ENCODE measurements at regions not wholly inside any gene's neighbourhood (a gene's known extent, or its start where the extent isn't known, plus 50 kb on each side); places are given as distances from the start of the nearest gene placed in this dataset.
"Not testable (repeated sequence)": the region's sequence is repeated elsewhere in the genome, so short reads cannot be mapped to it uniquely, and the experiment has no call there.

DNA sequence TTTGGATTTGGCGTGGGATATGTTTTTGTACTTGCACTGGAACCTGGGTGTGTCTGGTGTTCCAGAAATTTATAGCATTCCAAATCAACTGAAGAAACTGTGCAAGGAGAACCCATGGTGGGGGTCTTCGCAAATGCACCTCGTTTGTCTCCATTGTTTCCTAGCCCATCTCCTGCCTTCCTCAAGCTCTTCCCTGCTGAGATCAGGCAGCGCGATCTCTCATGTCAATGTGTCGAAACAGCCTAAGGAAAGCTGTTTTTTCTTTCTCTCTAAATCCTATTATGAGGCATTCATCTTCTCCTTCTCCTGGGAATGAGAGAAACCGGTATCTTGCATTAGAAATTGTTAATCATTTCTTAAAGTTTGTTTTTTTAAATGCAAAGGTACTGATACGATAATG, 131.0 kb downstream of the KLF5 start:
- no peak for DNase-seq

DNA sequence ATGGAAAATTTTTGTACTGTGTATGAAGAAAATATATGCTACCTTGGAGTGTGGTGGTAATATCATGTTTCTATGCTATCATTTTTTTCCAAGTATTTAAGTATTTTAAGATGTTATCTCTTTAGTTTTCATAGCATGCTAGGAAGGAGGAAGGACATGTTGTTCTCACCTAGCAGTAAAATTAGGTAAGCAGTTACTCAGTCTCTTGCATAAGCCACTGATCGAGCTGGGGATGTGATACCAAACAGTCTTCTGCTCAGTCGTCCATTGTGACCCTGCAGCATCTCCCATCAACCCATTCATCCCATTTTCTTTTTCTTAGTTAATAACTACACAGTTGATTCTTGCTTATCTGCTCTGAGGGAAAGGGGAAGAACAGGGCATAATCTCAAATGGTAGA, 130.6 kb downstream of the KLF5 start:
- DNase-seq = no peak

DNA sequence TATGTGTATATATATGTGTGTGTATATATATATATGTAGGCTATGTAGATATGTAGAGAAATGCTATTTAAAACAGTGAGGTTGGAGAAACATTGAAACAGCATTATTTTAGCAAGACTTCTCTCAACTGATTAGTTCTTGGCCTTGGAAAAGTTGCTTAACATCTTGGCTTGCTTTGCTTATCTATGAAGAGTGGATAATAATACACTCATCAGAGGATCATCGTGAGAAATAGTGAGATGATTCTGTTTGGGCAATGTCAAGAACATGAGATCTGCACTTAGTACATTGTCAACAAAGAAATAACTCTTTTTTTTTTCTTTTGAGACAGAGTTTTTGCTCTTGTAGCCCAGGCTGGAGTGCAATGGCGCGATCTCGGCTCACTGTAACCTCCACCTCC, 128.3 kb downstream of the KLF5 start:
- no peak for DNase-seq

DNA sequence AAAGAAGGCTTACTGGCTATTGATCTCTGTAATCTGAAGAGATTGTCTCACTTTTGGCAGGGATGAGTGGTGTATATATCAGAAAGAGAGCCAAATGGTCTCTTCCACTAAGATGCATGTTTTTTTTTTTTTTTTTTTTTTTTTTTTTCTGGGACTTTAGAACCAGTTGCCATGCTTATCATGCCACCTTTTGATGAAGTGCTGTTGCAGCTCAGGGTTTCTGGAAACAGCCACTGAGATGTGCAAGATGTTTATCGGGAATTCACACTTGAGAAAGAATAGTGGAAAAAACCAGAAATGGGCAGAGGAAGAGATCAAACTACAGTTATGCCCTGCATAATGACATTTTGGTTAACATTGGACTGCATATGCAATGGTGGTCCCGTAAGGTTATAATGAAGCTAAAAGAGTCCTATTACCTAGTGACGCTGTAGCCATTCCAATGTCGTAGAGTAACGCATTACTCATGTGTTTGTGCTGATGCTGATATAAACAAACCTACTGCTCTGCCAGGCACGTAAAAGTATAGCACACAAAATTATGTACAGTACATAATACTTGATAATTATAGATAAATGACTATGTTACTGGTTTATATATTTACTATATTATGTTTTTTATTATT, 121.0 kb downstream of the KLF5 start:
- DNase-seq = no peak

DNA sequence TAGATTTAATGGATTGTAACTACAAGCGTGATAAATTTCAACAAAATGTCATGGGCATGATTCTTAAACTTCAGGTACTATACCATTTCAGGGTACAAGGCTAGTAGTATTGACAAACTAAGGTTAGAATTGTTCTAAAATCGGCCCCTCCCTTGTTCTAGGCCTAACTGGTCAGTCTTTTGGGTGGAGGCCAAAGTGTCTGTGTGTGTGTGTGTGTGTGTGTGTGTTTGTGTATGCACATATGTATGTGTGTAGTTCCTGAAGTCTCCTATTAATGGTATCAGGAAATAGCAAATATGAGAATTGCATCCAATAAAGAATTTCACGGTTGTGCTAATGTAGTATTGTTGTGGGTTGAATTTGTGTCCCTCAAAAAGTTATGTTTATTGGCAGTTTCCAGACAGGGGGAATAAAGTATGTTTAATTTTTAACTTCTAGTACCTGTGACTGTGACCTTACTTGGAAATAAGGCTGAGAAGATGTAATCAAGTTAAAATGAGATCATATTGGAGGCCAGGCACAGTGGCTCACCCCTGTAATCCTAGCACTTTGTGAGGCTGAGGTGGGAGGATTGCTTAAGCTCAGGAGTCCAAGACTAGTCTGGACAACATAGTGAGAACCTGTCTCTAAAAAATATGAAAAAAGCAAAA, 119.2 kb downstream of the KLF5 start:
- no peak for DNase-seq

DNA sequence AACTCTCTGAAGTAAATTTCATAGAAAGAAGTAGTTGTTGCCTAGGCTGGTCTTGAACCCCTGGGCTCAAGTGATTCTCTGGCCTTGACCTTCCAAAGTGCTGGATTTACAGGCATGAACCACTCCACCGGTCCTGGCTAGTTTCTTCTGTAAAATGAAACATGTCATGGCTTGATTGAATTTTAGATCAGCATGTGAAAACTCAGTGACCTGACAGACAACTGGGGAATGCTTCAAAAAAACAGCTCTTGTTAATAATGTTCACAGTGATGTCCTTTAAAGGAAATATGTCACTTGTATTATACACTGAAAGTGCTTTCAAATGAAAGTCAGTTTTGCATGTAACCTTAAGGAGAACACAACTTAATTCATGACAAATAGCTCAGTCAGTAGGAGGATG, 118.2 kb downstream of the KLF5 start:
- no peak for DNase-seq

DNA sequence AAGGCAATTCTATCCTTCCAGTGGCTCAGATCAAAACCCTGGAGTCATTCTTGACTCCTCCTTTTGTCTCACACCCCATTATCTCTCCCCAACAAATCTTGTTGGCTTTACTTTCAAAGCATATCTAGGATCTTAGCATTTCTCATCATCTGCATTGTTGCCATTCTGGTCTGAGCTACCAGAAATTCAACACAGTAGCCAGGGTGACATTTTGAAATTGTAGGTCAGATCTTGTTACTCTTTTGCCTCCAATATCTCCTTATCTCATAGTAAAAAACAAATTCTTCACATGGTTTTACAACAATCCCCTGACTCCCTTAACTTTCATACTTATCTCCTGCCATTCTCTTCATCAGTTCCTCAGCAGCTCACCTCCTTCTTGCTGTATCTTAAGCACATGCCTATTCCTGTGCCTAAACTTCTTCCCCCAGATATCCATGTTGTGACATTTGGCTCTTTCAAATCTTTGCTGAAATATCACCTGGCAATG, 115.8 kb downstream of the KLF5 start:
- no peak for DNase-seq

DNA sequence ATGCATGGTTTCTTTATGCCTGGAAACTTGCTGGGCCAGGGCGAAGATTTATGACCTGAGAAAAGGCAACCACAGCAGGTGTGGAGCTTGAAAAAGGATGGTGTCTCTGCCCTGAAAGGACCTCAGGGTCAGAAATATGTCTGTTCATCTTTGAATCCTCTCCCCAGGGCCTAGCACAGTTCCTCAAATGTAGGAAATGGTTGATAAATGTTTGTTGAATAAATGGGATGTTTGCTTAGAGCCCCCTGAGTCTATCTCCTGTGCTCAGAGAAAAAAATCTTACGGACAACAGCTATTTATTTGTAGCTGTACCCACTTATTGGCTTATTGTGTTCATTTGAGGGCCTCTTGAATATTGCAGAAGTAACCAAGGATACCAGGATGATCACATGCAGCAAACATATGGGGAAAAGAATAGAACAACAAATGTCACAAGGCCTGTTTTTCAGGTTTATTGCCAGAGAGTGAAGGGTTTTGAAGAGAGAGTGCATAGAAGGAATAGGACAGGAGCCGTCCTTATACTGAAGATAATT, 114.5 kb downstream of the KLF5 start:
- DNase-seq = peak; percentile 41

DNA sequence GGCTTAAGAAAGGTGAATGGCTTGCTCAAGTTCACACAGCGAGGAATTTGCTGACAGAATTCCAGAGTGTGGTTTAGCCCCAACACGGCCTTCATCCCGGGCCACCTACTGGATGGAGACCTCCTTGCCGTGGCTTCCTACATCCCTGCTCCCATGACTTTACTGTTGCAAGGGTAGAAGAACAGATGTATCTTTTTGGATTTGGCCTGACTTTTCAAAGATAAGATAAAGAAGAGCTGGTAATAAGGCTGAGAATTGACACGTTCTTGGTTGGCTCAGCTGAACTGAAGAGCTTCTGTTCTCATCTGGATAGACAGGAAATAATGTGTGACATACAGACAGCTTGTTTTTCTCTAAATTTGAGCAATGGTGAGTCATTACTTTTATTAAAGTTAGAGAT, 113.1 kb downstream of the KLF5 start:
- DNase-seq = no peak

DNA sequence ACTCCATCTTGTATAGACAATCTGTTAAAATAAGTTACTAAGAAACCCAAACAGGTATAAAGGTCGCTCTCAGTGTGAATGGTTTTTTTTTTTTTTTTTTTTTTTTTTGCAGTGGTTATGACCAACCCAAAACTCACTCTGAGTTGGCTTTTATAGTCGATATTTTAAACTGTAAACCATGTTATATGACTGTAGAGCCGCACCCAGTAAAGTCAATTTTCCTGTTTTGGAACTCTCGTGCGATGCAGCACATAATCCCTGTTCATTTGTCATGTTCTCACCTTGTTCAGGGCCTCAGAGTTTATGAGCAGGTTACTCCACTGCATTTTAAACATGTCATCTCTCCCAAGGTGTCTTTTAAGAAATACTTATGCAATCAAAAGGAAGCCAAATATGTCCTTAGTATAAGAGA, 112.5 kb downstream of the KLF5 start:
- DNase-seq = peak; percentile 27

DNA sequence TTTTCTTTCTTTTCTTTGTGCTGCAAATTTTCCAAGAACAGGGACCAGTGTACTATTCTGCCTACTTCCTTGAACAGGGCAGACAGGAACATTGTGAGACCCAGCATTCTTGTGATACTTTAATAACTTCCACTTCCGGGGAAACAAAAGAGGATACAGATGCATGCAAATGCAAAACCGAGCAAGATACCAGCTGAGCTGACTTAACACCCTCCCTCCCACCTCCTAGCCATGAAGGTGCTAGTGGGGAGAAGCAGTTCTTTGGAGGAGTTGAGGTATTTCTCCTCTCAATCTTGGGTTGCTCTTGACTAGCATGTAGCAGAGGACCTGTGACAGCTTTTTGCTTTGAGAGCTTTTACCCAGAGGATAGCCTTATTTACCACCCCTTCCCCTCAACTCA, 111.2 kb downstream of the KLF5 start:
- DNase-seq = no peak

DNA sequence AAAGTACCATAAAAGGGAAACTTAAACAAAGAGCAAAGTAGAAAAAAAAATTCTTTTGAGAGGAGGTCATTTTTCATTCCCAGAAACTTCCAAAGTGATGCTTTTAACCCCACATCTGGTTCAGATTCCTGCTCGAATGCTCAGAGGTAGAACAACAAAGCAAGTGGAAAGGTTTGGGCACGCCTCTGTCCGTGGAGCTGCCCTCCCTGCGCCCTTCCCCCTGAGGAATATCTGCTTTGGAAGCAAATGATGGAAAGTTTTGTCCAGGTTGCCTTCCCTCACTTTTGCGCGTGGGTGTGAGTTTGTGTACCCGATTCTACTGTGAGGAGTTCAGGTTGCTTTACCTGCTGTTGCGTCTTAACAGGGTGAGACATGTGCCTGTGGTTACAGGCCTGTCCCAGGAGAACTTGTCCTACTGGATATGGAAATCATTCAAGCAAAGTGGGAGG, 110.2 kb downstream of the KLF5 start:
- DNase-seq = peak; percentile 37

DNA sequence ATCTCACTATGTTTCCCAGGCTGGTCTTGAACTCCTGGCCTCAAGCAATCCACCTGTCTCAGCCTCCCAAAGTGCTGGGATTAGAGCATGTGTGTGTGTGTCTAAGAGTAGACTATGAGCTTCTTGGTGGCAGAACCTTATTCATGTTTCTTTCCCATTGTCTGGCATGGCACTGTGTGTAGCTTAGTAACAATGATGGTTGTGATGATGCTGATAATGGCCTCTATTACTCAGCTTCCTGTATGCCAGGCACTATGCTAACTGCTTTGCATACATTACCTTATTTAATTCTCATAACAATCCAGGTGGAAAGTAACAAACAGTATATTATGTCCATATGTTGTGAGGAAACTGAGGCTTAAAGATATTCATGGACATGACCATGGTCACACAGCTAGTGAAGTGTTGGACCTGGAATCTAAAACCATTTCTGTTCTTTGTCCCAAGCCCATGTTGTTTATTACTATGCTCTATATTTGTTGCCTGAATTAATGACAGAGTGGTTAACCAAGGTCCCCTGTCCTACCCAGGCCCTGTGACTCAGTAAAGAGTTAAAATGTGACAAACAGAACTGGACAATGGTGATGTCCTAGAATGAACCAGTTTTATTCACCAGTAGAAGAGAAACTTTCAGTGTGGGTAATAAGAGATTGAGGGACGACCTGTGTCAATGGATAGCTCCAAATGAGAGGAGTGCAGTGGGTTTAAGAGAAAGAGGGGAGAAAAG, 109.6 kb downstream of the KLF5 start:
- no peak for DNase-seq

DNA sequence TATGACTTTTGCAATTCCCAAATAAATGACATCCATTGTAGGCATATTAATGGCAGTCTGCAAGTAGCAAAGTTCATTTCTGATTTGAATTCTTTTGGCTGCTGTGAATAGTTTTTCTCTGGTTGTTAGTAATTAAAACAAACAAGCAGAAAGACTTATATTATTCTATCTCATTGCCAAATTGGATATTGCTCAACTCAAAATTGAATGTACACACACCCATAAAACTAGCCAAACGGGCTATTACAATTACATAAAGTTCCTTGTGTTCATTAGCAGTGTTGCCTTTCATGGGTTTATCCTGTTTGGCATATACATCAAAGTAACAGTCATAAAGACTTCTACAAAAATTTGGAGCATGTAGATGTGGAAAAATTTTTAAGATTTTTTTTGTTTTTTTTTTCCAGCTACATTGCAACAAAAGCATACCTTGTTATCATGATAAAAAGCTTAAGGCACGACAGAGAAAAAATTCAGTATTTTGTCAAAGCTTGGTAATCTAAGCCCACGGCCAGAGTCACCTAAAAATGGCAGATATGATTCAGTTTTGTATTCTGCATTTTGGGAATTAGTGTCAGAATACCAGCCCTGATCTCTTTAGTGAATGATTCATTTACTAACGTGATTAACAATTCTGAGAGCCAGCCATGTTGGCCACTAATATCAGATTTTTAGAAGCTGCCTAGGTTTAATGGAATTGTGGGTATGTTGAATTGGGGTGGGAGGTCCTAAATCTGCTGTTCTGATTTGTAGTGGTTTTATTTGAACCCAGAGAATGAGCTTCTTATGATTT, 108.4 kb downstream of the KLF5 start:
- DNase-seq = no peak

DNA sequence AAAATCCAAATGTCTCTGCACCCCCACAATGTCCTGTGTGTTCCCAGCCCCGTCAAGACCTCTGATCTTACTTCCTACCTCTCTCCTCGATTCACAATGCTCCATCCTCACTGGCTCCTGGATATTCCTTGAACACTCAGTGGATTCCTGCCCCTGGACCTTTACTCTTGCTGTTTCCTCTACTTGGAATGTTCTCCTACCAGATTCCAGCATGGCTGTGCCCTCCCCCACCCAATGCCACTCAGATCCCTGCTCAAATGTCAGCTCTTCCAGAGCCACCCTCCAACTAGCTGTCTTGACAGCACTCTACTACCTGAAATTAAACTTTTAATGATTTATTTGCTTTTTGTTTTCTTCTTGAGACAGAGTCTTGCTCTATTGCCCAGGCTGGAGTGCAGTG, 107.4 kb downstream of the KLF5 start:
- no peak for DNase-seq

DNA sequence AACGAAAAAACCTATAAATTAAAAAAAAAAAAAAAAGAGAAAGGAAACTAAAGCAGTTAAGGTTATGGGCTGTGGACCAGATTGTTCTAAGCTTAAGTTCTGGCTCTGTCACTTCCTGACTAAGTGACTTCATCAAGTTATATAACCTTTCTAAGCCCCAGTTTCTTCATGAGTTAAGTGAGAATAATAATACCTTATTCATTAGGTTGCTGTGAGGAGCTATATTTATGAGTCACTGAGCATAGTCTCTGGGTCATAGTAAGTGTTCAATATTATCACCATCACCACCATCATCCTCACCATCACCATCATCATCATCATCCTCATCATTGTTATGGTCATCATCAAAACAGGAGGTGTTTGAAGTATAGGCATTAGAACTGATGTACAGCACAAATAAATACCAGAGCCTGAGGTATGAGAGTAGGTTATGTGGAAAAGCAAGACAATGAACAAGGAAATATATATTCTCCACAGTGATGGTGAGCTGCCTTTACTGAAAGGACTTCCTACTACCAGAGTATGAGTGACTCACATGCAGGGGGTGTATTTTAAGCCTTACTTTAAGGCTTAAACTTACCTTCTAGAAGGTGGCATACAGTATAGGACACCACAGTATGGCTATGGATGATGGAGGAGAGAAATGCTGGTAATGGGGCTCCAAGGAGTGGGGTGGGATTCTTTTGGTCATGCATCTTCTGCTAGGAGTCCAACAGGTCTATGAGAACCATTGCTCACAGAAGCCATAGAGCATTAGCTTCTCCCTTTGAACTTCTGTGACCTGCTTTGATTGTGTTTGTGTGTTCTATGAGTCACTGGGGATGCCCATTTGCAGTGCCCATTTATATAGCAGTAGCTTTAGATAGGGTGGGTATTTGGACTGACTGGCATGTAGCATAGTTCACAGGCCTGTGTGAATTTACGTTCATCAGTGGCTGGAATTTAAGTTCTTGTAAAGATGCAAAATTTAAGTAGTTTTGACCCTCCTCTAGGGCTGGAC, 104.4 kb downstream of the KLF5 start:
- no peak for DNase-seq

DNA sequence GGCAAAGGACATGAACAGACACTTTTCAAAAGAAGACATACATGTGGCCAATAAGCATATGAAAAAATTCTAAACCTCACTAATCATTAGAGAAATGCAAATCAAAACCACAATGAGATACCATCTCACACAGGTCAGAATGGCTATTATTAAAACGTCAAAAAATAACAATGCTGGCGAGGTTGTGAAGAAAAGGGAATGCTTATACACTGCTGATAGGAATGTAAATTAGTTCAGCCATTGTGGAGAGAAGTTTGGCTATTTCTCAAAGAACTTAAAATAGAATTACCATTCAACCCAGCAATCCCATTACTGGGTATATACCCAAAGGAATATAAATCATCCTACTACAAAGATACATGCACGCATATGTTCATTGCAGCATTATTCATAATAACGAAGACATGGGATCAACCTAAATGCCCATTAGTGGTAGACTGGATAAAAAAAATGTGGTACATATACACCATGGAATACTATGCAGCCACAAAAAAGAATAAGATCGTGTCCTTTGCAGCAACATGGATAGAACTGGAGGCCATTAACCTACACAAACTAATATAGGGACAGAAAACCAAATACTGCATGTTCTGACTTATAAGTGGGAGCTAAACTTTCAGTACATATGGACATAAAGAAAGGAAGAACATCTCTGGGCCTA, 101.7 kb downstream of the KLF5 start:
- DNase-seq = not testable (repeated sequence)

DNA sequence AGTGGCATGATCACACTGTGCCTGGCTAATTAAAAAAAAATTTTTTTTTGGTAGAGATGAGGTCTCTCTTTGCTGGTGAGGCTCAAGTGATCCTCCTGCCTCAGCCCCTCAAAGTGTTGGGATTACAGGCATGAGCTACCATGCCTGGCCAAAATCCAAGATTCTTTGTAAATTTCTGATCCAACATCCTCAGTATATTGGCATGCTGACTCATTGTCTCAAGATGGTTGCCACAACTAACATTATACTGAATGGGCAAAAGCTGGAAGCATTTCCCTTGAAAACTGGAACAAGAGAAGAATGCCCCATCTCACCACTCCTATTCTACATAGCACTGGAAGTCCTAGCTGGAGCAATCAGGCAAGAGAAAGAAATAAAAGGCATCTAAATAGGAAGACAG, 100.0 kb downstream of the KLF5 start:
- no peak for DNase-seq

DNA sequence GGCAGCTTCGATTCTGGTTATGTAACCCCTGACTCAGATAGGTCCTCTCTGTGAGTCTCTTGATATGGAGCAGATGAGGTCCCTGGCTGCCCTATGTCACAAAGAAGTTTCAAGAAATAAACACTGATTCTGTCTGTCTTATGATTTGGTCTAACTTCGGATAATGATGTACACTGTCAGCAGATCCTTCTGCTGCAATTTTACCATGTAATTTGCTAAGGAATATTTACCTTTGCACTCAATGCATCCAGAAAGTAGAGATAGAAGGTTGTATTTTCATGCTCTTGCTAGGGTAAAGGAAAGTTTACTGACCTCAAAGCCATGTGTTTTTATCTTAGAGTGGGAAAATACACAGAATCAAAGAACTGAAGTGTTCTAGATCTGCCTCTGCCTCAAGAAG, 98.2 kb downstream of the KLF5 start:
- DNase-seq = no peak

DNA sequence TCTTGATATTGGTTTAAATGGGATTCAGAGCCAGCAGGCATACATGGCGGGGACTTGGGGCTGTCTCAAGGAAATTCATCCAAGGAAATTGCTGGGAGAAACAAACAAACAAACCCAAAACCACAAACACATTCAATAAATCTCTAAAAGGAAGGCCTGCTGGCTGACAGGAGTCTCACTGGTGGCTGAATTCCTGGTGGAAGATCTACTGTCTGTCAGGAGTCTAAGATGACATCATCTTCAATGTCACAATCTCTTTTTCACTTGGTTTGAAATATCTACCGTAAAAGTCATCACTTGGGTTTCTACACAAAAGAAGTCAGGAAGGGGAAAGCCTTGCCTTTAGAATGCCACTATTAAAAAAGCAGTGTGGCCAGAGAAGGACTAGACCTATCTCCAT, 87.9 kb downstream of the KLF5 start:
- no peak for DNase-seq

DNA sequence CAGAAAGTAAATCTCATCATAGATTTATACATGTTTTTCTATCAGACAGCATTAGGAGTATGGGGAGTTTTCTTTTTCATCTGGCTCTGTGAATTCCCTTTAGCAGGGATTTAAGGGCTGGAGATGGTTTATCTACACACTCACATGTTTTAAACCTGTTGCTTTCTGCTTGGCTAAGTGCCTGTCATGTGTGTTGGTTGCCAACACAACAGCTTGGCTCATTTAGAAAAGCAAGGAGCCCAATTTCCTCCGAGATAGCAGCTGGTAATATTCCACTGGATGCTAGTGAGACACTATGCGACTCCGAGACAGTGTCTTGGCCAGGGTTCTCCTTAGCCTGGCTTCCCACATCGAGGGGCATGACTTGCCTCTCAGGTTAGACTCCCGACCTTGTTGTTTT, 83.3 kb downstream of the KLF5 start:
- peak; percentile 80 for DNase-seq
